ENCODE measurements at regions not wholly inside any gene's neighbourhood (a gene's known extent, or its start where the extent isn't known, plus 50 kb on each side); places are given as distances from the start of the nearest gene placed in this dataset.
"Not testable (repeated sequence)": the region's sequence is repeated elsewhere in the genome, so short reads cannot be mapped to it uniquely, and the experiment has no call there.

- DNase-seq (ENCODE audit: low read depth) (no peak), FAIRE-seq (peak; percentile 50)
- H3K27me3 ChIP-seq (ENCODE audit: control insufficient read depth, insufficient read depth, low read length): no peaks in the 10 kb centered on the region
- TF ChIP-seq CTCF (IDR thresholded peaks at IDR 0.05; ENCODE audit: insufficient read depth, low read length, severe bottlenecking): no peak
- H3K36me3 ChIP-seq (ENCODE audit: control insufficient read depth, insufficient read depth, low read length): no peaks in the 10 kb centered on the region
- no peak overlapping the region for H3K4me3 ChIP-seq (ENCODE audit: low read depth, low read length)
Observed at GRCh38 chr18:21963336-21963735, 206.1 kb upstream of the GATA6 start.

- TF ChIP-seq CTCF (IDR thresholded peaks at IDR 0.05; ENCODE audit: insufficient read depth, low read length, severe bottlenecking): no peak
- no peaks in the 10 kb centered on the region for H3K36me3 ChIP-seq (ENCODE audit: control insufficient read depth, insufficient read depth, low read length)
- H3K4me3 ChIP-seq (ENCODE audit: low read depth, low read length): no peak overlapping the region
- FAIRE-seq (no peak), DNase-seq (ENCODE audit: low read depth) (no peak)
- H3K27me3 ChIP-seq (ENCODE audit: control insufficient read depth, insufficient read depth, low read length): no peaks in the 10 kb centered on the region
Observed at GRCh38 chr18:21968338-21968737, 201.1 kb upstream of the GATA6 start.

- no peak for DNase-seq (ENCODE audit: low read depth)
- FAIRE-seq: no peak
- no peak for TF ChIP-seq CTCF (IDR thresholded peaks at IDR 0.05; ENCODE audit: insufficient read depth, low read length, severe bottlenecking)
- no peaks in the 10 kb centered on the region for H3K36me3 ChIP-seq (ENCODE audit: control insufficient read depth, insufficient read depth, low read length)
- no peak overlapping the region for H3K4me3 ChIP-seq (ENCODE audit: low read depth, low read length)
- no peaks in the 10 kb centered on the region for H3K27me3 ChIP-seq (ENCODE audit: control insufficient read depth, insufficient read depth, low read length)
Observed at GRCh38 chr18:21972281-21972680, 197.1 kb upstream of the GATA6 start.

- not testable (repeated sequence) for H3K27me3 ChIP-seq (ENCODE audit: control insufficient read depth, insufficient read depth, low read length); H3K4me3 ChIP-seq (ENCODE audit: low read depth, low read length); DNase-seq (ENCODE audit: low read depth); H3K36me3 ChIP-seq (ENCODE audit: control insufficient read depth, insufficient read depth, low read length); FAIRE-seq
Observed at GRCh38 chr18:21975954-21976353, 193.4 kb upstream of the GATA6 start.

GRCh38 chr18:21978546-21979170, 190.7 kb upstream of the GATA6 start:
- no peak for DNase-seq (ENCODE audit: low read depth)
- no peak for FAIRE-seq

GRCh38 chr18:21979171-21979560, 190.2 kb upstream of the GATA6 start:
- DNase-seq (ENCODE audit: low read depth): no peak
- no peak for FAIRE-seq
- no peaks in the 10 kb centered on the region for H3K27me3 ChIP-seq (ENCODE audit: control insufficient read depth, insufficient read depth, low read length)
- no peaks in the 10 kb centered on the region for H3K36me3 ChIP-seq (ENCODE audit: control insufficient read depth, insufficient read depth, low read length)
- no peak overlapping the region for H3K4me3 ChIP-seq (ENCODE audit: low read depth, low read length)
- no peak for TF ChIP-seq CTCF (IDR thresholded peaks at IDR 0.05; ENCODE audit: insufficient read depth, low read length, severe bottlenecking)

More at GRCh38 chr18:21978546-21979170, 190.7 kb upstream of the GATA6 start:
- no peaks in the 10 kb centered on the region for H3K36me3 ChIP-seq (ENCODE audit: control insufficient read depth, insufficient read depth, low read length)
- no peak overlapping the region for H3K4me3 ChIP-seq (ENCODE audit: low read depth, low read length)
- H3K27me3 ChIP-seq (ENCODE audit: control insufficient read depth, insufficient read depth, low read length): no peaks in the 10 kb centered on the region
- no peak for TF ChIP-seq CTCF (IDR thresholded peaks at IDR 0.05; ENCODE audit: insufficient read depth, low read length, severe bottlenecking)
